ENCODE measurements at regions not wholly inside any gene's neighbourhood (a gene's known extent, or its start where the extent isn't known, plus 50 kb on each side); places are given as distances from the start of the nearest gene placed in this dataset.

GRCh38 chr12:70106347-70106746, 136.9 kb upstream of the CNOT2 start:
- no peak for TF ChIP-seq CTCF (IDR thresholded peaks at IDR 0.05; ENCODE audit: low read depth, low read length, missing control alignments)
- no peak overlapping the region for H3K4me3 ChIP-seq (ENCODE audit: low read depth, low read length)
- DNase-seq (ENCODE audit: low read depth): no peak

GRCh38 chr12:70110085-70110484, 133.1 kb upstream of the CNOT2 start:
- no peak for TF ChIP-seq CTCF (IDR thresholded peaks at IDR 0.05; ENCODE audit: low read depth, low read length, missing control alignments)
- no peak for DNase-seq (ENCODE audit: low read depth)
- H3K4me3 ChIP-seq (ENCODE audit: low read depth, low read length): no peak overlapping the region

GRCh38 chr12:70117670-70118069, 125.6 kb upstream of the CNOT2 start:
- DNase-seq (ENCODE audit: low read depth): no peak
- no peak overlapping the region for H3K4me3 ChIP-seq (ENCODE audit: low read depth, low read length)
- no peak for TF ChIP-seq CTCF (IDR thresholded peaks at IDR 0.05; ENCODE audit: low read depth, low read length, missing control alignments)

GRCh38 chr12:70120970-70121369, 122.3 kb upstream of the CNOT2 start:
- TF ChIP-seq CTCF (IDR thresholded peaks at IDR 0.05; ENCODE audit: low read depth, low read length, missing control alignments): no peak
- no peak overlapping the region for H3K4me3 ChIP-seq (ENCODE audit: low read depth, low read length)
- no peak for DNase-seq (ENCODE audit: low read depth)

GRCh38 chr12:70121562-70121961, 121.7 kb upstream of the CNOT2 start:
- H3K4me3 ChIP-seq (ENCODE audit: low read depth, low read length): no peak overlapping the region
- no peak for DNase-seq (ENCODE audit: low read depth)
- TF ChIP-seq CTCF (IDR thresholded peaks at IDR 0.05; ENCODE audit: low read depth, low read length, missing control alignments): no peak

GRCh38 chr12:70122804-70123203, 120.4 kb upstream of the CNOT2 start:
- TF ChIP-seq CTCF (IDR thresholded peaks at IDR 0.05; ENCODE audit: low read depth, low read length, missing control alignments): no peak
- no peak overlapping the region for H3K4me3 ChIP-seq (ENCODE audit: low read depth, low read length)
- no peak for DNase-seq (ENCODE audit: low read depth)

GRCh38 chr12:70149013-70149412, 94.2 kb upstream of the CNOT2 start:
- no peak for DNase-seq (ENCODE audit: low read depth)
- no peak overlapping the region for H3K4me3 ChIP-seq (ENCODE audit: low read depth, low read length)
- TF ChIP-seq CTCF (IDR thresholded peaks at IDR 0.05; ENCODE audit: low read depth, low read length, missing control alignments): no peak

Measured in GM12864 (cell line).